ENCODE measurements at regions not wholly inside any gene's neighbourhood (a gene's known extent, or its start where the extent isn't known, plus 50 kb on each side); places are given as distances from the start of the nearest gene placed in this dataset.
"Not testable (repeated sequence)": the region's sequence is repeated elsewhere in the genome, so short reads cannot be mapped to it uniquely, and the experiment has no call there.

- Histone ChIP-seq H3K4me1 (ENCODE audit: insufficient read depth, insufficient read length) (no peaks in the 10 kb centered on the region), H3K36me3 (ENCODE audit: insufficient read depth, insufficient read length, low read length) (no peaks in the 10 kb centered on the region), H3K9ac (ENCODE audit: insufficient read length, low read depth) (no peak overlapping the region), H3K4me3 (ENCODE audit: insufficient read length, low read depth) (no peak overlapping the region), H3K9me3 (ENCODE audit: insufficient read depth, low read length) (no peaks in the 10 kb centered on the region), H3K27me3 (ENCODE audit: insufficient read depth, insufficient read length) (no peaks in the 10 kb centered on the region)
- no peak for TF ChIP-seq SUZ12 (IDR thresholded peaks at IDR 0.05; ENCODE audit: extremely low read depth, insufficient read depth, insufficient read length)
- TF ChIP-seq YY1 (IDR thresholded peaks at IDR 0.05; ENCODE audit: insufficient read depth, insufficient read length), result no peak
- TF ChIP-seq ZNF274 (IDR thresholded peaks at IDR 0.05; ENCODE audit: low read depth, low read length), result no peak
- no peak for DNase-seq (ENCODE audit: low read depth, low spot score)
Measured at GRCh38 chr9:30250872-30251271, 2133.6 kb upstream of the ACO1 start.

- H3K9me3 ChIP-seq (ENCODE audit: insufficient read depth, low read length), result no peaks in the 10 kb centered on the region
- no peak overlapping the region for H3K4me3 ChIP-seq (ENCODE audit: insufficient read length, low read depth)
- H3K36me3 ChIP-seq (ENCODE audit: insufficient read depth, insufficient read length, low read length), result no peaks in the 10 kb centered on the region
- H3K9ac ChIP-seq (ENCODE audit: insufficient read length, low read depth), result no peak overlapping the region
- H3K27me3 ChIP-seq (ENCODE audit: insufficient read depth, insufficient read length), result no peaks in the 10 kb centered on the region
- H3K4me1 ChIP-seq (ENCODE audit: insufficient read depth, insufficient read length), result no peaks in the 10 kb centered on the region
- DNase-seq (ENCODE audit: low read depth, low spot score), result no peak
- TF ChIP-seq SUZ12 (IDR thresholded peaks at IDR 0.05; ENCODE audit: extremely low read depth, insufficient read depth, insufficient read length) (no peak), YY1 (IDR thresholded peaks at IDR 0.05; ENCODE audit: insufficient read depth, insufficient read length) (no peak), ZNF274 (IDR thresholded peaks at IDR 0.05; ENCODE audit: low read depth, low read length) (no peak)
Measured at GRCh38 chr9:30258094-30258493, 2126.3 kb upstream of the ACO1 start.

GRCh38 chr9:30280229-30280900 lies 2104.1 kb upstream of the ACO1 start:
- Histone ChIP-seq H3K4me3 (ENCODE audit: insufficient read length, low read depth) (no peak overlapping the region), H3K4me1 (ENCODE audit: insufficient read depth, insufficient read length) (no peaks in the 10 kb centered on the region), H3K36me3 (ENCODE audit: insufficient read depth, insufficient read length, low read length) (no peaks in the 10 kb centered on the region), H3K9ac (ENCODE audit: insufficient read length, low read depth) (no peak overlapping the region), H3K9me3 (ENCODE audit: insufficient read depth, low read length) (0 out of 2 replicates have a peak, but pooled peaks cover 3% of the 10 kb centered on the region), H3K27me3 (ENCODE audit: insufficient read depth, insufficient read length) (no peaks in the 10 kb centered on the region)
- no peak for DNase-seq (ENCODE audit: low read depth, low spot score)
- TF ChIP-seq SUZ12 (IDR thresholded peaks at IDR 0.05; ENCODE audit: extremely low read depth, insufficient read depth, insufficient read length), result no peak

- DNase-seq (ENCODE audit: low read depth, low spot score), result no peak
- Histone ChIP-seq H3K4me3 (ENCODE audit: insufficient read length, low read depth) (no peak overlapping the region), H3K36me3 (ENCODE audit: insufficient read depth, insufficient read length, low read length) (no peaks in the 10 kb centered on the region), H3K27me3 (ENCODE audit: insufficient read depth, insufficient read length) (no peaks in the 10 kb centered on the region), H3K9me3 (ENCODE audit: insufficient read depth, low read length) (no peaks in the 10 kb centered on the region), H3K4me1 (ENCODE audit: insufficient read depth, insufficient read length) (no peaks in the 10 kb centered on the region), H3K9ac (ENCODE audit: insufficient read length, low read depth) (no peak overlapping the region)
- TF ChIP-seq YY1 (IDR thresholded peaks at IDR 0.05; ENCODE audit: insufficient read depth, insufficient read length), result no peak
- no peak for TF ChIP-seq SUZ12 (IDR thresholded peaks at IDR 0.05; ENCODE audit: extremely low read depth, insufficient read depth, insufficient read length)
- no peak for TF ChIP-seq ZNF274 (IDR thresholded peaks at IDR 0.05; ENCODE audit: low read depth, low read length)
Measured at GRCh38 chr9:30289435-30289834, 2095.0 kb upstream of the ACO1 start.

DNA sequence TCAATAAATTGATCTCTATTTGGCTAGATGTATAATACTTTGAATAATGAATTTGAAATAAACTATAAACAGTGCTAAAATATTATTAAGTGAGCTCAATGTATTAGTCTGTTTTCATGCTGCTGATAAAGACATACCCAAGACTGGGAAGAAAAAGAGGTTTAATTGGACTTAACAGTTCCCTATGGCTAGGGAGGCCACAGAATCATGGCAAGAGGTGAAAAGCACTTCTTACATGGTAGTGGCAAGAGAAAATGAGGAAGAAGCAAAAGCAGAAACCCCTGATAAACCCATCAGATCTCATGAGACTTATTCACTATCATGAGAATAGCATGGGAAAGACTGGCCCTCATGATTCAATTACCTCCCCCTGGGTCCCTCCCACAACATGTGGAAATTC lies 2092.4 kb upstream of the ACO1 start:
- not testable (repeated sequence) for H3K4me3 ChIP-seq (ENCODE audit: insufficient read length, low read depth); DNase-seq (ENCODE audit: low read depth, low spot score); H3K9me3 ChIP-seq (ENCODE audit: insufficient read depth, low read length); H3K27me3 ChIP-seq (ENCODE audit: insufficient read depth, insufficient read length); H3K36me3 ChIP-seq (ENCODE audit: insufficient read depth, insufficient read length, low read length); H3K9ac ChIP-seq (ENCODE audit: insufficient read length, low read depth); H3K4me1 ChIP-seq (ENCODE audit: insufficient read depth, insufficient read length)

DNA sequence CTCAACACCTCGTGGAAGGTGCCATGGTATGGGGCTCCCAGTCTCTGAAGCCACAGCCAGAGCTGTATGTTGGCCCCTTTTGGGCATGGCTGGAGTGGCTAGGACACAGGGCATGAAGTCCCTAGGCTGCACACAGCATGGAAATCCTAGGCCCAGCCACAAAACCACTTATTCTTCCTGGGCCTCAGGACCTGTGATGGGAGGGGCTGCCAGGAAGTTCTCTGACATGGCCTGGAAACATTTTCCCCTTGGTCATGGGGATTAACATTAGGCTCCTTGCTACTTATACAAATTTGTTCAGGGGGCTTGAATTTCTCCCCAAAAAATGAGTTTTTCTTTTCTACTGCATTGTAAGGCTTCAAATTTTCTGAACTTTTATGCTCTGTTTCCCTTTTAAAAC lies 2091.2 kb upstream of the ACO1 start:
- Histone ChIP-seq H3K36me3 (ENCODE audit: insufficient read depth, insufficient read length, low read length) (no peaks in the 10 kb centered on the region), H3K9me3 (ENCODE audit: insufficient read depth, low read length) (no peaks in the 10 kb centered on the region), H3K27me3 (ENCODE audit: insufficient read depth, insufficient read length) (no peaks in the 10 kb centered on the region), H3K9ac (ENCODE audit: insufficient read length, low read depth) (no peak overlapping the region), H3K4me1 (ENCODE audit: insufficient read depth, insufficient read length) (no peaks in the 10 kb centered on the region), H3K4me3 (ENCODE audit: insufficient read length, low read depth) (no peak overlapping the region)
- no peak for TF ChIP-seq YY1 (IDR thresholded peaks at IDR 0.05; ENCODE audit: insufficient read depth, insufficient read length)
- TF ChIP-seq ZNF274 (IDR thresholded peaks at IDR 0.05; ENCODE audit: low read depth, low read length), result no peak
- no peak for TF ChIP-seq SUZ12 (IDR thresholded peaks at IDR 0.05; ENCODE audit: extremely low read depth, insufficient read depth, insufficient read length)
- no peak for DNase-seq (ENCODE audit: low read depth, low spot score)

- DNase-seq (ENCODE audit: low read depth, low spot score), result no peak
- Histone ChIP-seq H3K36me3 (ENCODE audit: insufficient read depth, insufficient read length, low read length) (no peaks in the 10 kb centered on the region), H3K4me3 (ENCODE audit: insufficient read length, low read depth) (no peak overlapping the region), H3K4me1 (ENCODE audit: insufficient read depth, insufficient read length) (no peaks in the 10 kb centered on the region), H3K9ac (ENCODE audit: insufficient read length, low read depth) (no peak overlapping the region), H3K27me3 (ENCODE audit: insufficient read depth, insufficient read length) (no peaks in the 10 kb centered on the region), H3K9me3 (ENCODE audit: insufficient read depth, low read length) (peaks cover 8% of the 10 kb centered on the region; the same call in 1 of the 2 replicates)
- TF ChIP-seq SUZ12 (IDR thresholded peaks at IDR 0.05; ENCODE audit: extremely low read depth, insufficient read depth, insufficient read length) (no peak), ZNF274 (IDR thresholded peaks at IDR 0.05; ENCODE audit: low read depth, low read length) (no peak), YY1 (IDR thresholded peaks at IDR 0.05; ENCODE audit: insufficient read depth, insufficient read length) (no peak)
Measured at GRCh38 chr9:30299126-30299780, 2085.2 kb upstream of the ACO1 start.

Data from NT2/D1 (cell line).